ENCODE measurements at regions not wholly inside any gene's neighbourhood (a gene's known extent, or its start where the extent isn't known, plus 50 kb on each side); places are given as distances from the start of the nearest gene placed in this dataset.
"Not testable (repeated sequence)": the region's sequence is repeated elsewhere in the genome, so short reads cannot be mapped to it uniquely, and the experiment has no call there.

- not testable (repeated sequence) for DNase-seq (ENCODE audit: low spot score)
These were observed 942.8 kb downstream of the METTL15 start for GRCh38 chr11:29050962-29051361.

- DNase-seq (ENCODE audit: low spot score) = no peak
These were observed 932.3 kb downstream of the METTL15 start for GRCh38 chr11:29040489-29040888.

- DNase-seq (ENCODE audit: low spot score) = no peak
These were observed 924.4 kb downstream of the METTL15 start for GRCh38 chr11:29032384-29033149.

- DNase-seq (ENCODE audit: low spot score) = no peak
These were observed 921.3 kb downstream of the METTL15 start for GRCh38 chr11:29029452-29029851.

- no peak for DNase-seq (ENCODE audit: low spot score)
These were observed 919.2 kb downstream of the METTL15 start for GRCh38 chr11:29027436-29027835.

- DNase-seq (ENCODE audit: low spot score) = no peak
These were observed 918.1 kb downstream of the METTL15 start for GRCh38 chr11:29026286-29026685.

- DNase-seq (ENCODE audit: low spot score) = no peak
These were observed 916.8 kb downstream of the METTL15 start for GRCh38 chr11:29025001-29025400.

GRCh38 chr11:29024386-29024785 lies 916.2 kb downstream of the METTL15 start:
- DNase-seq (ENCODE audit: low spot score) = no peak

GRCh38 chr11:29023761-29024160 lies 915.6 kb downstream of the METTL15 start:
- DNase-seq (ENCODE audit: low spot score) = no peak

- DNase-seq (ENCODE audit: low spot score) = no peak
These were observed 914.5 kb downstream of the METTL15 start for GRCh38 chr11:29022676-29023075.

- DNase-seq (ENCODE audit: low spot score) = no peak
These were observed 911.9 kb downstream of the METTL15 start for GRCh38 chr11:29019960-29020683.

GRCh38 chr11:29018631-29019030 lies 910.4 kb downstream of the METTL15 start:
- DNase-seq (ENCODE audit: low spot score) = no peak

- DNase-seq (ENCODE audit: low spot score) = no peak
These were observed 909.8 kb downstream of the METTL15 start for GRCh38 chr11:29017941-29018340.

- no peak for DNase-seq (ENCODE audit: low spot score)
These were observed 904.3 kb downstream of the METTL15 start for GRCh38 chr11:29012507-29012906.

- no peak for DNase-seq (ENCODE audit: low spot score)
These were observed 901.2 kb downstream of the METTL15 start for GRCh38 chr11:29009426-29009825.

GRCh38 chr11:29008481-29008880 lies 900.3 kb downstream of the METTL15 start:
- DNase-seq (ENCODE audit: low spot score) = no peak

GRCh38 chr11:29006668-29007067 lies 898.5 kb downstream of the METTL15 start:
- no peak for DNase-seq (ENCODE audit: low spot score)

- no peak for DNase-seq (ENCODE audit: low spot score)
These were observed 897.3 kb downstream of the METTL15 start for GRCh38 chr11:29005401-29005980.

- DNase-seq (ENCODE audit: low spot score) = no peak
These were observed 894.6 kb downstream of the METTL15 start for GRCh38 chr11:29002816-29003215.

GRCh38 chr11:28999620-29000019 lies 891.4 kb downstream of the METTL15 start:
- DNase-seq (ENCODE audit: low spot score) = peak; percentile 11

- DNase-seq (ENCODE audit: low spot score) = no peak
These were observed 884.8 kb downstream of the METTL15 start for GRCh38 chr11:28992996-28993395.

- no peak for DNase-seq (ENCODE audit: low spot score)
These were observed 876.0 kb downstream of the METTL15 start for GRCh38 chr11:28984231-28984630.

- DNase-seq (ENCODE audit: low spot score) = no peak
These were observed 875.6 kb downstream of the METTL15 start for GRCh38 chr11:28983780-28984179.
